ENCODE measurements at regions not wholly inside any gene's neighbourhood (a gene's known extent, or its start where the extent isn't known, plus 50 kb on each side); places are given as distances from the start of the nearest gene placed in this dataset.

- peaks cover 14% of the 10 kb centered on the region for H3K27me3 Mint-ChIP-seq (ENCODE audit: low read depth, unreplicated experiment)
Measured at GRCh38 chr19:32265995-32266394, 79.4 kb upstream of the ZNF507 start.

DNA sequence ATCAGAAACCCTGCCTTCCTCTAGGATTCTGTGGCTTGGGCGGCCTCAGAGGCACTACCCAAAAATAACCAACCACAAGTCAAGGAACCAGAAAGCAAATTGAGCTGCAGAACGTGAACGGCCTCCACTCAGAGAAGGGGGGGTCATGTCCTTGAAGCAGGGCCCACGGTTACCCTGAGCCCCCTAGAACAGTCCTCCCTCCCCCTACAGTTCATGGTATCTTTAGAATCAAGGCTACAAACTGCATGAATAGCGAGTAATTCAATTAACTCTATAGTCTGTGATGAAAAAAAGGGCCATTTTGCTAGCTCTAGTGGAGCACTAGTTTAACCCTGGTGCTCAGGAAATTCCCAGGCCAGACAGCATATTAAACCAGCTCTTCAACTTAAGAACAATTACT is 79.0 kb upstream of the ZNF507 start:
- Histone ChIP-seq H3K79me2 (ENCODE audit: insufficient read depth, low read length) (no peaks in the 10 kb centered on the region), H3K4me1 (ENCODE audit: insufficient read depth, low read length) (no peaks in the 10 kb centered on the region), H2AFZ (ENCODE audit: low read depth, low read length) (peak overlapping the region; percentile 1), H3K4me3 (ENCODE audit: insufficient read depth, low read depth, low read length) (no peak overlapping the region), H4K20me1 (ENCODE audit: insufficient read depth, low read length) (no peaks in the 10 kb centered on the region), H3K27ac (ENCODE audit: low read depth, low read length) (no peak overlapping the region), H3K4me2 (ENCODE audit: low read length) (no peak overlapping the region), H3K36me3 (ENCODE audit: insufficient read depth, low read length) (no peaks in the 10 kb centered on the region), H3K9ac (ENCODE audit: low read length) (no peak overlapping the region), H3K9me3 (ENCODE audit: insufficient read depth, low read depth, low read length) (no peaks in the 10 kb centered on the region), H3K27me3 (ENCODE audit: insufficient read depth, low read length) (no peaks in the 10 kb centered on the region)
- FAIRE-seq (no peak), DNase-seq (ENCODE audit: low read depth) (no peak)
- no peak overlapping the region for H3K27ac Mint-ChIP-seq (ENCODE audit: unreplicated experiment)
- no peaks in the 10 kb centered on the region for H3K9me3 Mint-ChIP-seq (ENCODE audit: unreplicated experiment)
- H3K4me3 Mint-ChIP-seq (ENCODE audit: unreplicated experiment) = no peak overlapping the region
- peaks cover 6% of the 10 kb centered on the region for H3K4me1 Mint-ChIP-seq (ENCODE audit: low read depth, unreplicated experiment)
- TF ChIP-seq, protein P1, sequence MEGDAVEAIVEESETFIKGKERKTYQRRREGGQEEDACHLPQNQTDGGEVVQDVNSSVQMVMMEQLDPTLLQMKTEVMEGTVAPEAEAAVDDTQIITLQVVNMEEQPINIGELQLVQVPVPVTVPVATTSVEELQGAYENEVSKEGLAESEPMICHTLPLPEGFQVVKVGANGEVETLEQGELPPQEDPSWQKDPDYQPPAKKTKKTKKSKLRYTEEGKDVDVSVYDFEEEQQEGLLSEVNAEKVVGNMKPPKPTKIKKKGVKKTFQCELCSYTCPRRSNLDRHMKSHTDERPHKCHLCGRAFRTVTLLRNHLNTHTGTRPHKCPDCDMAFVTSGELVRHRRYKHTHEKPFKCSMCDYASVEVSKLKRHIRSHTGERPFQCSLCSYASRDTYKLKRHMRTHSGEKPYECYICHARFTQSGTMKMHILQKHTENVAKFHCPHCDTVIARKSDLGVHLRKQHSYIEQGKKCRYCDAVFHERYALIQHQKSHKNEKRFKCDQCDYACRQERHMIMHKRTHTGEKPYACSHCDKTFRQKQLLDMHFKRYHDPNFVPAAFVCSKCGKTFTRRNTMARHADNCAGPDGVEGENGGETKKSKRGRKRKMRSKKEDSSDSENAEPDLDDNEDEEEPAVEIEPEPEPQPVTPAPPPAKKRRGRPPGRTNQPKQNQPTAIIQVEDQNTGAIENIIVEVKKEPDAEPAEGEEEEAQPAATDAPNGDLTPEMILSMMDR (IDR thresholded peaks at IDR 0.05; ENCODE audit: insufficient read depth, low read depth, low read length) = no peak
- no peak for TF ChIP-seq EZH2 (IDR thresholded peaks at IDR 0.05; ENCODE audit: insufficient read depth, low read length)
- H3K27me3 Mint-ChIP-seq (ENCODE audit: low read depth, unreplicated experiment) = peaks cover 14% of the 10 kb centered on the region
- no peaks in the 10 kb centered on the region for H3K36me3 Mint-ChIP-seq (ENCODE audit: low read depth, unreplicated experiment)

More at GRCh38 chr19:32265995-32266394, 79.4 kb upstream of the ZNF507 start:
- Mint-ChIP-seq H3K36me3 (ENCODE audit: low read depth, unreplicated experiment) (no peaks in the 10 kb centered on the region), H3K27ac (ENCODE audit: unreplicated experiment) (no peak overlapping the region), H3K4me3 (ENCODE audit: unreplicated experiment) (no peak overlapping the region), H3K4me1 (ENCODE audit: low read depth, unreplicated experiment) (peaks cover 6% of the 10 kb centered on the region), H3K9me3 (ENCODE audit: unreplicated experiment) (no peaks in the 10 kb centered on the region)
- H4K20me1 ChIP-seq (ENCODE audit: insufficient read depth, low read length) = no peaks in the 10 kb centered on the region
- FAIRE-seq (no peak), DNase-seq (ENCODE audit: low read depth) (no peak)
- H3K9me3 ChIP-seq (ENCODE audit: insufficient read depth, low read depth, low read length) = no peaks in the 10 kb centered on the region
- H3K27me3 ChIP-seq (ENCODE audit: insufficient read depth, low read length) = no peaks in the 10 kb centered on the region
- no peaks in the 10 kb centered on the region for H3K79me2 ChIP-seq (ENCODE audit: insufficient read depth, low read length)
- no peak overlapping the region for H3K27ac ChIP-seq (ENCODE audit: low read depth, low read length)
- TF ChIP-seq, protein P1 (IDR thresholded peaks at IDR 0.05; ENCODE audit: insufficient read depth, low read depth, low read length) = no peak
- TF ChIP-seq EZH2 (IDR thresholded peaks at IDR 0.05; ENCODE audit: insufficient read depth, low read length) = no peak
- no peak overlapping the region for H3K9ac ChIP-seq (ENCODE audit: low read length)
- no peaks in the 10 kb centered on the region for H3K4me1 ChIP-seq (ENCODE audit: insufficient read depth, low read length)
- H3K4me2 ChIP-seq (ENCODE audit: low read length) = no peak overlapping the region
- no peak overlapping the region for H3K4me3 ChIP-seq (ENCODE audit: insufficient read depth, low read depth, low read length)
- H3K36me3 ChIP-seq (ENCODE audit: insufficient read depth, low read length) = no peaks in the 10 kb centered on the region
- no peak overlapping the region for H2AFZ ChIP-seq (ENCODE audit: low read depth, low read length)

DNA sequence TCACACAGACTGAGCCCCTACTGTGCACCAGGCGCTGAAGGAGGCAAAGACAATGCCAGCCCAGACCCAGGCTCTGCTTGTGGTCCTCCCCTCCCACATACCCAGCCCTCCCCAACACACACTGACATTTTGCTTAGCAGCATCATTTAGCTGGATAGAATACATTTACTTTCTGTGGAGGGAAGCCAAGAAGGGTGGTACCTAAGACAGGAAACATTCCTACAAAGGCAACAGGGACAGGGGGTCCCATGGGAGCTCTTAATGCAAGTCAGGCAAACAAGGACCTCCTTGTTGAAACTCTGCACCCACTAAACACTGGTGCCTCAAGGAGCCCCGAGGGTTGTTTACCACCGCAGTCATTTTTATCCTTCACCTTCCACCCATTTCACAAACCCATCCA is 77.0 kb upstream of the ZNF507 start:
- no peak for FAIRE-seq
- H3K4me3 Mint-ChIP-seq (ENCODE audit: unreplicated experiment) = no peak overlapping the region
- H3K27me3 Mint-ChIP-seq (ENCODE audit: low read depth, unreplicated experiment) = peaks cover 10% of the 10 kb centered on the region
- H3K9me3 Mint-ChIP-seq (ENCODE audit: unreplicated experiment) = no peaks in the 10 kb centered on the region
- TF ChIP-seq EZH2 (IDR thresholded peaks at IDR 0.05; ENCODE audit: insufficient read depth, low read length) = no peak
- TF ChIP-seq, protein P1 (IDR thresholded peaks at IDR 0.05; ENCODE audit: insufficient read depth, low read depth, low read length) = no peak
- no peak overlapping the region for H3K27ac Mint-ChIP-seq (ENCODE audit: unreplicated experiment)
- Histone ChIP-seq H3K27me3 (ENCODE audit: insufficient read depth, low read length) (no peaks in the 10 kb centered on the region), H3K36me3 (ENCODE audit: insufficient read depth, low read length) (no peaks in the 10 kb centered on the region), H3K79me2 (ENCODE audit: insufficient read depth, low read length) (no peaks in the 10 kb centered on the region), H3K9ac (ENCODE audit: low read length) (no peak overlapping the region), H3K4me3 (ENCODE audit: insufficient read depth, low read depth, low read length) (no peak overlapping the region), H3K4me1 (ENCODE audit: insufficient read depth, low read length) (no peaks in the 10 kb centered on the region), H3K4me2 (ENCODE audit: low read length) (no peak overlapping the region), H3K9me3 (ENCODE audit: insufficient read depth, low read depth, low read length) (no peaks in the 10 kb centered on the region), H4K20me1 (ENCODE audit: insufficient read depth, low read length) (no peaks in the 10 kb centered on the region), H3K27ac (ENCODE audit: low read depth, low read length) (no peak overlapping the region), H2AFZ (ENCODE audit: low read depth, low read length) (no peak overlapping the region)
- H3K4me1 Mint-ChIP-seq (ENCODE audit: low read depth, unreplicated experiment) = peaks cover 6% of the 10 kb centered on the region
- no peak for DNase-seq (ENCODE audit: low read depth)
- no peaks in the 10 kb centered on the region for H3K36me3 Mint-ChIP-seq (ENCODE audit: low read depth, unreplicated experiment)

Data from astrocyte (in vitro differentiated cells and primary cell).